ENCODE measurements at regions not wholly inside any gene's neighbourhood (a gene's known extent, or its start where the extent isn't known, plus 50 kb on each side); places are given as distances from the start of the nearest gene placed in this dataset.
A peak's percentile ranks its signal among the peaks of the same experiment; 100 is the strongest.

GRCh38 chr2:216777637-216778273 is 82.1 kb downstream of the TNP1 start:
- DNase-seq (ENCODE audit: insufficient read length, low spot score) = peak; percentile 56
- peak; percentile 72 for FAIRE-seq
- TF ChIP-seq POLR2AphosphoS5 (IDR thresholded peaks at IDR 0.05; ENCODE audit: low read depth, low read length) (no peak), POU2F2 (IDR thresholded peaks at IDR 0.05; ENCODE audit: low read depth, low read length) (no peak), POLR2A (IDR thresholded peaks at IDR 0.05; ENCODE audit: low read depth, low read length) (no peak), TAF1 (IDR thresholded peaks at IDR 0.05; ENCODE audit: low read depth, low read length) (no peak), PAX5 (IDR thresholded peaks at IDR 0.05; ENCODE audit: insufficient read depth, low read length, severe bottlenecking) (no peak), SPI1 (IDR thresholded peaks at IDR 0.05; ENCODE audit: low read depth, low read length) (no peak)

GRCh38 chr2:216776066-216776850 is 80.9 kb upstream of the IGFBP5 start:
- DNase-seq (ENCODE audit: insufficient read length, low spot score) = no peak
- no peak for TF ChIP-seq PAX5 (IDR thresholded peaks at IDR 0.05; ENCODE audit: insufficient read depth, low read length, severe bottlenecking)
- no peak for FAIRE-seq

- no peak for DNase-seq (ENCODE audit: insufficient read length, low spot score)
- TF ChIP-seq POLR2AphosphoS5 (IDR thresholded peaks at IDR 0.05; ENCODE audit: low read depth, low read length) = no peak
- TF ChIP-seq PAX5 (IDR thresholded peaks at IDR 0.05; ENCODE audit: insufficient read depth, low read length, severe bottlenecking) = no peak
- no peak for TF ChIP-seq POLR2A (IDR thresholded peaks at IDR 0.05; ENCODE audit: low read depth, low read length)
- TF ChIP-seq POU2F2 (IDR thresholded peaks at IDR 0.05; ENCODE audit: low read depth, low read length) = no peak
- TF ChIP-seq TAF1 (IDR thresholded peaks at IDR 0.05; ENCODE audit: low read depth, low read length) = no peak
- TF ChIP-seq SPI1 (IDR thresholded peaks at IDR 0.05; ENCODE audit: low read depth, low read length) = no peak
- FAIRE-seq = no peak
These were observed 79.7 kb upstream of the IGFBP5 start for GRCh38 chr2:216775043-216775453.

GRCh38 chr2:216774620-216775019 is 79.3 kb upstream of the IGFBP5 start:
- TF ChIP-seq POU2F2 (IDR thresholded peaks at IDR 0.05; ENCODE audit: low read depth, low read length) (no peak), TAF1 (IDR thresholded peaks at IDR 0.05; ENCODE audit: low read depth, low read length) (no peak), SPI1 (IDR thresholded peaks at IDR 0.05; ENCODE audit: low read depth, low read length) (no peak), POLR2A (IDR thresholded peaks at IDR 0.05; ENCODE audit: low read depth, low read length) (no peak), PAX5 (IDR thresholded peaks at IDR 0.05; ENCODE audit: insufficient read depth, low read length, severe bottlenecking) (no peak), POLR2AphosphoS5 (IDR thresholded peaks at IDR 0.05; ENCODE audit: low read depth, low read length) (no peak)
- DNase-seq (ENCODE audit: insufficient read length, low spot score) (no peak), FAIRE-seq (no peak)

- FAIRE-seq = no peak
- no peak for DNase-seq (ENCODE audit: insufficient read length, low spot score)
- TF ChIP-seq POU2F2 (IDR thresholded peaks at IDR 0.05; ENCODE audit: low read depth, low read length) (no peak), POLR2AphosphoS5 (IDR thresholded peaks at IDR 0.05; ENCODE audit: low read depth, low read length) (no peak), SPI1 (IDR thresholded peaks at IDR 0.05; ENCODE audit: low read depth, low read length) (no peak)
These were observed 78.8 kb upstream of the IGFBP5 start for GRCh38 chr2:216774180-216774579.

- FAIRE-seq (no peak), DNase-seq (ENCODE audit: insufficient read length, low spot score) (no peak)
- no peak for TF ChIP-seq SPI1 (IDR thresholded peaks at IDR 0.05; ENCODE audit: low read depth, low read length)
These were observed 77.7 kb upstream of the IGFBP5 start for GRCh38 chr2:216773072-216773471.

GRCh38 chr2:216770717-216771116 is 75.4 kb upstream of the IGFBP5 start:
- TF ChIP-seq POU2F2 (IDR thresholded peaks at IDR 0.05; ENCODE audit: low read depth, low read length) (no peak), PAX5 (IDR thresholded peaks at IDR 0.05; ENCODE audit: insufficient read depth, low read length, severe bottlenecking) (no peak), POLR2A (IDR thresholded peaks at IDR 0.05; ENCODE audit: low read depth, low read length) (no peak), TAF1 (IDR thresholded peaks at IDR 0.05; ENCODE audit: low read depth, low read length) (no peak), POLR2AphosphoS5 (IDR thresholded peaks at IDR 0.05; ENCODE audit: low read depth, low read length) (no peak), SPI1 (IDR thresholded peaks at IDR 0.05; ENCODE audit: low read depth, low read length) (no peak)
- DNase-seq (ENCODE audit: insufficient read length, low spot score) (no peak), FAIRE-seq (no peak)

GRCh38 chr2:216770050-216770449 is 74.7 kb upstream of the IGFBP5 start:
- DNase-seq (ENCODE audit: insufficient read length, low spot score) = no peak
- TF ChIP-seq TAF1 (IDR thresholded peaks at IDR 0.05; ENCODE audit: low read depth, low read length) = no peak
- TF ChIP-seq POLR2AphosphoS5 (IDR thresholded peaks at IDR 0.05; ENCODE audit: low read depth, low read length) = no peak
- TF ChIP-seq POU2F2 (IDR thresholded peaks at IDR 0.05; ENCODE audit: low read depth, low read length) = no peak
- no peak for TF ChIP-seq SPI1 (IDR thresholded peaks at IDR 0.05; ENCODE audit: low read depth, low read length)
- no peak for TF ChIP-seq PAX5 (IDR thresholded peaks at IDR 0.05; ENCODE audit: insufficient read depth, low read length, severe bottlenecking)
- TF ChIP-seq POLR2A (IDR thresholded peaks at IDR 0.05; ENCODE audit: low read depth, low read length) = no peak
- no peak for FAIRE-seq

GRCh38 chr2:216769626-216770025 is 74.3 kb upstream of the IGFBP5 start:
- TF ChIP-seq POU2F2 (IDR thresholded peaks at IDR 0.05; ENCODE audit: low read depth, low read length) (no peak), SPI1 (IDR thresholded peaks at IDR 0.05; ENCODE audit: low read depth, low read length) (no peak), PAX5 (IDR thresholded peaks at IDR 0.05; ENCODE audit: insufficient read depth, low read length, severe bottlenecking) (no peak), POLR2AphosphoS5 (IDR thresholded peaks at IDR 0.05; ENCODE audit: low read depth, low read length) (no peak), TAF1 (IDR thresholded peaks at IDR 0.05; ENCODE audit: low read depth, low read length) (no peak), POLR2A (IDR thresholded peaks at IDR 0.05; ENCODE audit: low read depth, low read length) (no peak)
- DNase-seq (ENCODE audit: insufficient read length, low spot score) (no peak), FAIRE-seq (no peak)

GRCh38 chr2:216768908-216769411 is 73.6 kb upstream of the IGFBP5 start:
- no peak for TF ChIP-seq POLR2AphosphoS5 (IDR thresholded peaks at IDR 0.05; ENCODE audit: low read depth, low read length)
- FAIRE-seq (no peak), DNase-seq (ENCODE audit: insufficient read length, low spot score) (no peak)

Data from GM12891 (cell line).